Liver (tissue), 7 donors: ENCODE measurements at regions not wholly inside any gene's neighbourhood (a gene's known extent, or its start where the extent isn't known, plus 50 kb on each side); places are given as distances from the start of the nearest gene placed in this dataset.
"Not testable (repeated sequence)": the region's sequence is repeated elsewhere in the genome, so short reads cannot be mapped to it uniquely, and the experiment has no call there.

Experiments used
- DNase-seq: peaks from one replicate; pipeline ENCODE4 v3.0.0-alpha.2; 2017; ENCODE audit warnings: low spot score
- H3K27ac ChIP-seq, 2 donors: one replicate each; pipeline ENCODE4 v1.7.0; 2013; ENCODE audit warnings: inconsistent platforms in 2 of 2, low read length in 2 of 2, control low read depth in 1 of 2, low read depth in 1 of 2, mild to moderate bottlenecking in 1 of 2
- H3K27me3 ChIP-seq, 4 donors: one replicate each; pipeline versions ENCODE4 v1.6.1 to v1.7.0; 2013; ENCODE audit warnings: low read length in 3 of 4, inconsistent platforms in 1 of 4, mild to moderate bottlenecking in 1 of 4, moderate library complexity in 1 of 4; ENCODE audit not compliant: control insufficient read depth in 4 of 4, insufficient read depth in 4 of 4
- H3K36me3 ChIP-seq, 4 donors: one replicate each; pipeline versions ENCODE4 v1.6.1 to v1.7.0; 2013; ENCODE audit warnings: low read length in 3 of 4, mild to moderate bottlenecking in 3 of 4, low read depth in 1 of 4, moderate library complexity in 1 of 4; ENCODE audit not compliant: control insufficient read depth in 4 of 4, insufficient read depth in 3 of 4
- H3K4me1 ChIP-seq, 4 donors: one replicate each; pipeline versions ENCODE4 v1.6.1 to v1.7.0; 2013; ENCODE audit warnings: low read length in 3 of 4, mild to moderate bottlenecking in 3 of 4, moderate library complexity in 1 of 4; ENCODE audit not compliant: control insufficient read depth in 4 of 4, insufficient read depth in 4 of 4
- H3K4me3 ChIP-seq, 3 donors: one replicate each; pipeline versions ENCODE4 v1.6.1 to v1.7.0; 2013; ENCODE audit warnings: low read length in 3 of 3, control low read depth in 1 of 3, low read depth in 1 of 3, mild to moderate bottlenecking in 1 of 3
- H3K9ac ChIP-seq, 2 donors: one replicate each; pipeline ENCODE4 v1.7.0; 2013; ENCODE audit warnings: low read length in 2 of 2, mild to moderate bottlenecking in 2 of 2, moderate library complexity in 2 of 2, control low read depth in 1 of 2, low read depth in 1 of 2
- H3K9me3 ChIP-seq, 4 donors: one replicate each; pipeline versions ENCODE4 v1.6.1 to v1.7.0; 2013; ENCODE audit warnings: low read length in 3 of 4; ENCODE audit not compliant: control insufficient read depth in 4 of 4
- EGR1 ChIP-seq, 2 donors: IDR thresholded peaks; 2 replicates each; pipeline ENCODE4 v1.6.1; 2016 to 2018; ENCODE audit warnings: antibody characterized with exemption in 2 of 2, low read depth in 2 of 2
- FOXA1 ChIP-seq: IDR thresholded peaks from 2 replicates; pipeline ENCODE4 v1.6.1; 2016; ENCODE audit warnings: antibody characterized with exemption
- GABPA ChIP-seq, 2 donors: IDR thresholded peaks in 1 of 2; conservative IDR thresholded peaks in 1 of 2; 2 replicates each; pipeline ENCODE4 v1.6.1; 2016; ENCODE audit warnings: antibody characterized with exemption in 2 of 2, mild to moderate bottlenecking in 1 of 2, moderate library complexity in 1 of 2
- HNF4A ChIP-seq, 2 donors: conservative IDR thresholded peaks; 2 replicates each; pipeline ENCODE4 v1.6.1; 2016; ENCODE audit warnings: antibody characterized with exemption in 2 of 2, mild to moderate bottlenecking in 2 of 2
- HNF4G ChIP-seq: IDR thresholded peaks from 2 replicates; pipeline ENCODE4 v1.6.1; 2016; ENCODE audit warnings: antibody characterized with exemption
- JUND ChIP-seq, 2 donors: IDR thresholded peaks; 2 replicates each; pipeline ENCODE4 v1.6.1; 2016; ENCODE audit warnings: antibody characterized with exemption in 2 of 2
- TAF1 ChIP-seq: conservative IDR thresholded peaks from 2 replicates; pipeline ENCODE4 v1.6.1; 2016; ENCODE audit warnings: antibody characterized with exemption, mild to moderate bottlenecking
- YY1 ChIP-seq: IDR thresholded peaks from 2 replicates; pipeline ENCODE4 v1.6.1; 2016; ENCODE audit warnings: antibody characterized with exemption, mild to moderate bottlenecking
- WGBS: extraction: QIAGEN DNeasy Blood & Tissue Kit; methylation state at CpG from one replicate; pipeline ENCODE4 v1.1.7; 2013; 5-methylcytosine and 5-hydroxymethylcytosine counted together
- TF ChIP-seq, protein P1 (sequence below): IDR thresholded peaks from 2 replicates; pipeline ENCODE4 v1.6.1; 2016; ENCODE audit warnings: antibody characterized with exemption, mild to moderate bottlenecking
- TF ChIP-seq, protein P2 (sequence below): IDR thresholded peaks from 2 replicates; pipeline ENCODE4 v1.6.1; 2016; ENCODE audit warnings: antibody characterized with exemption
- donor health status: healthy.
- donor health status: healthy.
- donor health status: healthy.
- donor health status: healthy.

DNA sequence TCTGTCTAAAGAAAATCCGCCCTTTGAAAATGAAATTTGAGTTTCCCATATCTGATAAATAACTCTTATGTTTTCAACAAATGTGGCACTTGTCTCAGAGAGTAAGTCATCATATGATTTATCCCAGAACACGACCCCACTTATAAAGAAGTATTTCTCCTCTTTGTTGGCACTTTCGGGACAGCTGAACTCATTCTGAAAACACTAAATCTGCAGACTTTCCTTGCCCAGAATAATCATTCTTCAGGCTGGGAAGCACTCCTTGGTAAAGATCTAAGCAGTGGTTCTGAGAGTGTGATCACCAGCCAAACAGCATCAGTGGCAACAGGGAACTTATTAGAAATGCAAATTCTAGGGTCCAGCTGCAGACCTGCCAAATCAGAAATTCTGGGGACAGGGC lies 532.2 kb upstream of the API5 start:
- no peak overlapping the region for H3K4me3 ChIP-seq
- no peak for DNase-seq
- no peak overlapping the region for H3K9ac ChIP-seq
- TF ChIP-seq HNF4A (conservative IDR thresholded peaks at IDR 0.05): no peak
- H3K4me1 ChIP-seq: no peaks in the 10 kb centered on the region
- 57% methylated on average over 3 of the region's 3 CpGs for WGBS
- H3K27me3 ChIP-seq: no peaks in the 10 kb centered on the region
- no peaks in the 10 kb centered on the region for H3K9me3 ChIP-seq
- H3K27ac ChIP-seq: no peak overlapping the region
- no peaks in the 10 kb centered on the region for H3K36me3 ChIP-seq

DNA sequence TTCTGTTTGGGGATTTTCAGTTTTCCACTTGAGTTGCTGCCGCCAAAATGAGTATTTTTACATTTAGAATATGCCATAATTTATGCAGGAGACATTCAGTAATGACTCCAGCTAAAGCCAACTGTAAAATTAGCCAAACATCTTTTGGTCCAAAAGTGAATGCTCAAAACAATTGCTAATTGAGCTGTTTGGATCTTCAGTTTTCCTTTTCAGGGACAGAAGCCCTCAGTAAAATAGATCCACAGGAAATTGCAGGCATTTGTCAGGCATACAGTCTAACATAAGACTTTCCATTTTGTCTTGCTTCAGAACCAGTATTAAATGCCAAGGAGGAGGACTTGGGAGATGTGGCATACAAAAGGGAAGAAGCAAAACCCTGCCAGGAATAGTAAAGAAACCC lies 524.8 kb upstream of the API5 start:
- H3K4me3 ChIP-seq: no peak overlapping the region
- no peak overlapping the region for H3K27ac ChIP-seq
- 58% methylated on average over 1 of the region's 1 CpG for WGBS
- H3K9me3 ChIP-seq: no peaks in the 10 kb centered on the region
- no peak for TF ChIP-seq TAF1
- TF ChIP-seq JUND (IDR thresholded peaks at IDR 0.05): no peak
- no peak for TF ChIP-seq FOXA1
- TF ChIP-seq, protein P1, sequence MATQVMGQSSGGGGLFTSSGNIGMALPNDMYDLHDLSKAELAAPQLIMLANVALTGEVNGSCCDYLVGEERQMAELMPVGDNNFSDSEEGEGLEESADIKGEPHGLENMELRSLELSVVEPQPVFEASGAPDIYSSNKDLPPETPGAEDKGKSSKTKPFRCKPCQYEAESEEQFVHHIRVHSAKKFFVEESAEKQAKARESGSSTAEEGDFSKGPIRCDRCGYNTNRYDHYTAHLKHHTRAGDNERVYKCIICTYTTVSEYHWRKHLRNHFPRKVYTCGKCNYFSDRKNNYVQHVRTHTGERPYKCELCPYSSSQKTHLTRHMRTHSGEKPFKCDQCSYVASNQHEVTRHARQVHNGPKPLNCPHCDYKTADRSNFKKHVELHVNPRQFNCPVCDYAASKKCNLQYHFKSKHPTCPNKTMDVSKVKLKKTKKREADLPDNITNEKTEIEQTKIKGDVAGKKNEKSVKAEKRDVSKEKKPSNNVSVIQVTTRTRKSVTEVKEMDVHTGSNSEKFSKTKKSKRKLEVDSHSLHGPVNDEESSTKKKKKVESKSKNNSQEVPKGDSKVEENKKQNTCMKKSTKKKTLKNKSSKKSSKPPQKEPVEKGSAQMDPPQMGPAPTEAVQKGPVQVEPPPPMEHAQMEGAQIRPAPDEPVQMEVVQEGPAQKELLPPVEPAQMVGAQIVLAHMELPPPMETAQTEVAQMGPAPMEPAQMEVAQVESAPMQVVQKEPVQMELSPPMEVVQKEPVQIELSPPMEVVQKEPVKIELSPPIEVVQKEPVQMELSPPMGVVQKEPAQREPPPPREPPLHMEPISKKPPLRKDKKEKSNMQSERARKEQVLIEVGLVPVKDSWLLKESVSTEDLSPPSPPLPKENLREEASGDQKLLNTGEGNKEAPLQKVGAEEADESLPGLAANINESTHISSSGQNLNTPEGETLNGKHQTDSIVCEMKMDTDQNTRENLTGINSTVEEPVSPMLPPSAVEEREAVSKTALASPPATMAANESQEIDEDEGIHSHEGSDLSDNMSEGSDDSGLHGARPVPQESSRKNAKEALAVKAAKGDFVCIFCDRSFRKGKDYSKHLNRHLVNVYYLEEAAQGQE: no peak
- TF ChIP-seq, protein P2, sequence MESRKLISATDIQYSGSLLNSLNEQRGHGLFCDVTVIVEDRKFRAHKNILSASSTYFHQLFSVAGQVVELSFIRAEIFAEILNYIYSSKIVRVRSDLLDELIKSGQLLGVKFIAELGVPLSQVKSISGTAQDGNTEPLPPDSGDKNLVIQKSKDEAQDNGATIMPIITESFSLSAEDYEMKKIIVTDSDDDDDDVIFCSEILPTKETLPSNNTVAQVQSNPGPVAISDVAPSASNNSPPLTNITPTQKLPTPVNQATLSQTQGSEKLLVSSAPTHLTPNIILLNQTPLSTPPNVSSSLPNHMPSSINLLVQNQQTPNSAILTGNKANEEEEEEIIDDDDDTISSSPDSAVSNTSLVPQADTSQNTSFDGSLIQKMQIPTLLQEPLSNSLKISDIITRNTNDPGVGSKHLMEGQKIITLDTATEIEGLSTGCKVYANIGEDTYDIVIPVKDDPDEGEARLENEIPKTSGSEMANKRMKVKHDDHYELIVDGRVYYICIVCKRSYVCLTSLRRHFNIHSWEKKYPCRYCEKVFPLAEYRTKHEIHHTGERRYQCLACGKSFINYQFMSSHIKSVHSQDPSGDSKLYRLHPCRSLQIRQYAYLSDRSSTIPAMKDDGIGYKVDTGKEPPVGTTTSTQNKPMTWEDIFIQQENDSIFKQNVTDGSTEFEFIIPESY: no peak
- TF ChIP-seq HNF4G: no peak
- no peak for TF ChIP-seq GABPA (IDR thresholded peaks at IDR 0.05 in 1 of 2, conservative IDR thresholded peaks at IDR 0.05 in 1 of 2)
- TF ChIP-seq YY1: no peak
- no peak for TF ChIP-seq HNF4A (conservative IDR thresholded peaks at IDR 0.05)
- TF ChIP-seq EGR1 (IDR thresholded peaks at IDR 0.05; ENCODE audit: low read depth in 2 of 2): no peak
- no peak overlapping the region for H3K9ac ChIP-seq
- H3K27me3 ChIP-seq: no peaks in the 10 kb centered on the region
- H3K36me3 ChIP-seq: no peaks in the 10 kb centered on the region
- no peak for DNase-seq
- H3K4me1 ChIP-seq: no peaks in the 10 kb centered on the region

DNA sequence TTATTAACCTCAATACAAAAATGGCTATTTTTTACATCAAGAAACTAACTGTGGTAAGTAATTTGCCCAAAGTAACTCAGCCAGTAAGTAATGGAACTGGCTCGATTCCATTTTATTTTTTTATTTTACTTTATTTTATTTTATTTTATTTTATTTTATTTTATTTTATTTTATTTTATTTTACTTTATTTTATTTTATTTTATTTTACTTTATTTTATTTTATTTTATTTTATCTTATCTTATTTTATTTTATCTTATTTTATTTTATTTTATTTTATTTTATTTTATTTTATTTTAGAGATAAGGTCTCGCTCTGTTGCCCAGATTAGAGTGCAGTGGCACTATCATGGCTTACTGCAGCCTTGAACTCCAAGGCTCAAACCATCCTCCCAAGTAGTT lies 516.3 kb upstream of the API5 start:
- not testable (repeated sequence) for H3K9ac ChIP-seq, DNase-seq, H3K36me3 ChIP-seq, H3K4me1 ChIP-seq, H3K9me3 ChIP-seq, H3K27ac ChIP-seq, H3K27me3 ChIP-seq, H3K4me3 ChIP-seq
- WGBS: 86% methylated on average over 2 of the region's 2 CpGs
